ENCODE measurements at regions not wholly inside any gene's neighbourhood (a gene's known extent, or its start where the extent isn't known, plus 50 kb on each side); places are given as distances from the start of the nearest gene placed in this dataset.

DNA sequence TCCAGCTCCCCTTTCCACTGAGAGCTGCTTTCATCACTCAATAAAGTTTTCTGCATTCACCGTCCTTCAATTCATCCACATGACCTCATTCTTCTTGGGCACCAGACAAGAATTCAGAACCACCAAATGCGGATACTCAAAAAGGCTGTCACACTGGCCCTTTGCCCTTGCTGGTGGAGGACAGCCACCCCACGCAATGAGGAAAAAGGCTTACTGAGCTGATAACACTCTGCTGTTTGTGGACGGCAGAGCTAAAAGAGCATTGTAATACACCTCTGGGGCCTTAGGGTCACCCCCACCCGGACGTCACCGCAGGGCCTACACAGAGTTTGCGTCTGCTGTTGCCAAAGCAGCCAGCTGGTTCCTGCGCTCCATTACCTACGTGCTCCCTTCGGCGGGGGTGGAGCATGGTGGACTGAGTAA is 51.2 kb upstream of the ZNF608 start:
- ChIA-PET POLR2A (no interaction called here), CTCF (no interaction called here)
- no peak for DNase-seq (ENCODE audit: low read depth, low spot score)
- intact Hi-C loops (cut with micrococcal nuclease) = no loop called here
- Histone ChIP-seq H3K27me3 (ENCODE audit: control insufficient read depth in 2 of 2, insufficient read depth in 2 of 2, low read length in 2 of 2) (no peaks in the 10 kb centered on the region), H3K4me3 (replicated peaks in 1 of 3; ENCODE audit: insufficient read depth in 1 of 3, low read depth in 1 of 3, low read length in 3 of 3) (no peak overlapping the region), H3K4me1 (ENCODE audit: control insufficient read depth, extremely low read depth, insufficient read depth, low read length) (no peaks in the 10 kb centered on the region), H3K79me2 (ENCODE audit: control insufficient read depth, insufficient read depth, low read length) (no peaks in the 10 kb centered on the region), H4K20me1 (replicated peaks; ENCODE audit: control insufficient read depth, extremely low read depth, insufficient read depth, low read length) (no peaks in the 10 kb centered on the region), H3K9me3 (replicated peaks; ENCODE audit: control insufficient read depth, insufficient read depth, low read length) (no peaks in the 10 kb centered on the region), H3K9ac (replicated peaks; ENCODE audit: extremely low read depth, insufficient read depth, low read length) (no peak overlapping the region), H2AFZ (ENCODE audit: low read depth, low read length) (no peak overlapping the region), H3K4me2 (ENCODE audit: insufficient read depth, low read length) (no peak overlapping the region), H3K36me3 (ENCODE audit: control insufficient read depth in 2 of 2, extremely low read depth in 1 of 2, insufficient read depth in 2 of 2, low read length in 2 of 2) (no peaks in the 10 kb centered on the region), H3K9me1 (replicated peaks; ENCODE audit: control insufficient read depth, extremely low read depth, insufficient read depth, low read length) (no peaks in the 10 kb centered on the region), H3K27ac (ENCODE audit: insufficient read depth, low read depth, low read length) (no peak overlapping the region)
- TF ChIP-seq FOS (IDR thresholded peaks at IDR 0.05; ENCODE audit: borderline replicate concordance, insufficient read depth, low read length) (no peak), JUN (IDR thresholded peaks at IDR 0.05; ENCODE audit: borderline replicate concordance, insufficient read depth, insufficient read length, low read depth) (no peak), GATA2 (IDR thresholded peaks at IDR 0.05; ENCODE audit: insufficient read depth, insufficient read length, low read depth, low read length) (no peak), MYC (IDR thresholded peaks at IDR 0.05; ENCODE audit: low read depth, low read length) (no peak), EZH2 (IDR thresholded peaks at IDR 0.05; ENCODE audit: borderline replicate concordance, low read depth, low read length, severe bottlenecking) (no peak), POLR2AphosphoS5 (IDR thresholded peaks at IDR 0.05; ENCODE audit: insufficient read depth, low read depth, low read length) (no peak), POLR2A (IDR thresholded peaks at IDR 0.05; ENCODE audit: low read depth, low read length) (no peak)
- TF ChIP-seq, protein P1, sequence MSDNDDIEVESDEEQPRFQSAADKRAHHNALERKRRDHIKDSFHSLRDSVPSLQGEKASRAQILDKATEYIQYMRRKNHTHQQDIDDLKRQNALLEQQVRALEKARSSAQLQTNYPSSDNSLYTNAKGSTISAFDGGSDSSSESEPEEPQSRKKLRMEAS (IDR thresholded peaks at IDR 0.05; ENCODE audit: insufficient read depth, insufficient read length) = no peak
- TF ChIP-seq, protein P2, sequence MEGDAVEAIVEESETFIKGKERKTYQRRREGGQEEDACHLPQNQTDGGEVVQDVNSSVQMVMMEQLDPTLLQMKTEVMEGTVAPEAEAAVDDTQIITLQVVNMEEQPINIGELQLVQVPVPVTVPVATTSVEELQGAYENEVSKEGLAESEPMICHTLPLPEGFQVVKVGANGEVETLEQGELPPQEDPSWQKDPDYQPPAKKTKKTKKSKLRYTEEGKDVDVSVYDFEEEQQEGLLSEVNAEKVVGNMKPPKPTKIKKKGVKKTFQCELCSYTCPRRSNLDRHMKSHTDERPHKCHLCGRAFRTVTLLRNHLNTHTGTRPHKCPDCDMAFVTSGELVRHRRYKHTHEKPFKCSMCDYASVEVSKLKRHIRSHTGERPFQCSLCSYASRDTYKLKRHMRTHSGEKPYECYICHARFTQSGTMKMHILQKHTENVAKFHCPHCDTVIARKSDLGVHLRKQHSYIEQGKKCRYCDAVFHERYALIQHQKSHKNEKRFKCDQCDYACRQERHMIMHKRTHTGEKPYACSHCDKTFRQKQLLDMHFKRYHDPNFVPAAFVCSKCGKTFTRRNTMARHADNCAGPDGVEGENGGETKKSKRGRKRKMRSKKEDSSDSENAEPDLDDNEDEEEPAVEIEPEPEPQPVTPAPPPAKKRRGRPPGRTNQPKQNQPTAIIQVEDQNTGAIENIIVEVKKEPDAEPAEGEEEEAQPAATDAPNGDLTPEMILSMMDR (IDR thresholded peaks at IDR 0.05; ENCODE audit: extremely low read depth in 1 of 2, insufficient read depth in 1 of 2, low read depth in 1 of 2, low read length in 2 of 2) = no peak
- dilution Hi-C loops (cut with MboI; ENCODE audit: extremely low pct_ligation_motif_present, low sequenced_read_pairs) = no loop called here
- FAIRE-seq = no peak
- no TSS peak for BruUV-seq (replicated peaks)

Data from endothelial cell of umbilical vein (primary cell).